Neuronal stem cell (in vitro differentiated cells): ENCODE measurements at regions not wholly inside any gene's neighbourhood (a gene's known extent, or its start where the extent isn't known, plus 50 kb on each side); places are given as distances from the start of the nearest gene placed in this dataset.

Experiments
- DNase-seq: peaks from one replicate; pipeline ENCODE4 v3.0.0-alpha.2; 2013; ENCODE audit warnings: low spot score
- H2AFZ ChIP-seq: one replicate; pipeline ENCODE4 v1.6.1; 2013; ENCODE audit warnings: mild to moderate bottlenecking, low read length, inconsistent platforms
- H2AK5ac ChIP-seq: 2 replicates; pipeline ENCODE4 v1.6.1; 2013; ENCODE audit warnings: low read depth, mild to moderate bottlenecking, inconsistent platforms, low read length, moderate library complexity, mixed read lengths
- H2BK120ac ChIP-seq: 2 replicates; pipeline ENCODE4 v1.6.1; 2013; ENCODE audit warnings: low read depth, mild to moderate bottlenecking, inconsistent platforms, low read length, moderate library complexity, mixed read lengths
- H2BK12ac ChIP-seq: one replicate; pipeline ENCODE4 v1.6.1; 2013; ENCODE audit warnings: low read length, inconsistent platforms
- H2BK15ac ChIP-seq: 2 replicates; pipeline ENCODE4 v1.6.1; 2013; ENCODE audit warnings: mild to moderate bottlenecking, low read length, inconsistent platforms, mixed read lengths
- H2BK5ac ChIP-seq: one replicate; pipeline ENCODE4 v1.6.1; 2013; ENCODE audit warnings: inconsistent platforms, mild to moderate bottlenecking, low read length, moderate library complexity
- H3K14ac ChIP-seq: one replicate; pipeline ENCODE4 v1.6.1; 2013; ENCODE audit warnings: low read length, inconsistent platforms
- H3K18ac ChIP-seq: 2 replicates; pipeline ENCODE4 v1.6.1; 2013; ENCODE audit warnings: low read length, inconsistent platforms
- H3K23ac ChIP-seq: 2 replicates; pipeline ENCODE4 v1.6.1; 2013; ENCODE audit warnings: low read depth, mild to moderate bottlenecking, mixed read lengths, low read length, inconsistent platforms; ENCODE audit not compliant: poor library complexity
- H3K27ac ChIP-seq: replicated peaks from 3 replicates; pipeline ENCODE4 v1.5.1; 2013; ENCODE audit warnings: low read length, inconsistent platforms
- H3K27me3 ChIP-seq, 3 experiments: 2 replicates each; pipeline ENCODE4 v1.6.1; 2013; ENCODE audit warnings: low read length in 3 of 3, mild to moderate bottlenecking in 2 of 3, inconsistent platforms in 1 of 3, low read depth in 1 of 3, mixed read lengths in 1 of 3, moderate library complexity in 1 of 3; ENCODE audit not compliant: control insufficient read depth in 3 of 3, insufficient read depth in 3 of 3
- H3K36me3 ChIP-seq, 2 donors: replicated peaks in 1 of 2; 2 replicates each; pipeline ENCODE4 v1.6.1; 2013; ENCODE audit warnings: low read length in 2 of 2; ENCODE audit not compliant: control insufficient read depth in 2 of 2, insufficient read depth in 2 of 2
- H3K4ac ChIP-seq: 2 replicates; pipeline ENCODE4 v1.6.1; 2013; ENCODE audit warnings: inconsistent platforms, mild to moderate bottlenecking, low read length, moderate library complexity
- H3K4me1 ChIP-seq, 2 donors: 1 replicate in 1 of 2; 2 replicates in 1 of 2; pipeline ENCODE4 v1.6.1; 2013; ENCODE audit warnings: low read length in 2 of 2, low read depth in 1 of 2; ENCODE audit not compliant: control insufficient read depth in 2 of 2, insufficient read depth in 1 of 2
- H3K4me2 ChIP-seq: one replicate; pipeline ENCODE4 v1.6.1; 2013; ENCODE audit warnings: mild to moderate bottlenecking, low read length, inconsistent platforms; ENCODE audit not compliant: insufficient read depth, poor library complexity, severe bottlenecking
- H3K4me3 ChIP-seq, 2 donors: 2 replicates each; pipeline ENCODE4 v1.5.1; 2013; ENCODE audit warnings: low read length in 2 of 2, mild to moderate bottlenecking in 2 of 2, inconsistent platforms in 1 of 2, moderate library complexity in 1 of 2
- H3K79me1 ChIP-seq: one replicate; pipeline ENCODE4 v1.6.1; 2013; ENCODE audit warnings: low read depth, mild to moderate bottlenecking, inconsistent platforms, low read length, moderate library complexity
- H3K9ac ChIP-seq: one replicate; pipeline ENCODE4 v1.6.1; 2013; ENCODE audit warnings: mild to moderate bottlenecking, low read depth, low read length, inconsistent platforms; ENCODE audit not compliant: poor library complexity
- H3K9me3 ChIP-seq, 2 donors: replicated peaks in 1 of 2; 2 replicates each; pipeline versions ENCODE3 to v1.6.1; 2013; ENCODE audit warnings: low read length in 2 of 2, mild to moderate bottlenecking in 2 of 2, inconsistent platforms in 1 of 2, low read depth in 1 of 2, mixed read lengths in 1 of 2, moderate library complexity in 1 of 2; ENCODE audit not compliant: control insufficient read depth in 2 of 2, insufficient read depth in 1 of 2
- H4K8ac ChIP-seq: one replicate; pipeline ENCODE4 v1.6.1; 2013; ENCODE audit warnings: low read depth, mild to moderate bottlenecking, inconsistent platforms, low read length, moderate library complexity
- H4K91ac ChIP-seq: one replicate; pipeline ENCODE4 v1.6.1; 2013; ENCODE audit warnings: low read length, low read depth, mild to moderate bottlenecking, inconsistent platforms; ENCODE audit not compliant: poor library complexity
- WGBS, 2 donors: extraction: QIAGEN DNeasy Blood & Tissue Kit; methylation state at CpG; one replicate each; pipeline ENCODE4 v1.1.7; 2013; ENCODE audit warnings: missing lambda C conversion rate in 2 of 2, mixed read lengths in 1 of 2; ENCODE audit not compliant: insufficient read length in 2 of 2, insufficient replicate concordance in 1 of 2; ENCODE audit errors: extremely low coverage in 2 of 2; 5-methylcytosine and 5-hydroxymethylcytosine counted together

GRCh38 chr4:101667348-101667747, 123.2 kb upstream of the BANK1 start:
- Histone ChIP-seq H3K79me1 (no peaks in the 10 kb centered on the region), H2AK5ac (no peak overlapping the region)

GRCh38 chr4:101660607-101661006, 129.9 kb upstream of the BANK1 start:
- H3K4me2 ChIP-seq: no peak overlapping the region
- WGBS, 2 donors: no CpG with 5 or more reads among the region's 1 CpG
- no peak for DNase-seq
- no peak overlapping the region for H3K9ac ChIP-seq
- no peak overlapping the region for H3K18ac ChIP-seq
- no peak overlapping the region for H3K14ac ChIP-seq
- H2BK15ac ChIP-seq: no peak overlapping the region
- no peak overlapping the region for H4K91ac ChIP-seq
- no peaks in the 10 kb centered on the region for H3K27me3 ChIP-seq
- no peaks in the 10 kb centered on the region for H3K79me1 ChIP-seq
- H3K9me3 ChIP-seq: no peaks in the 10 kb centered on the region
- H3K4me3 ChIP-seq: no peak overlapping the region
- no peaks in the 10 kb centered on the region for H3K36me3 ChIP-seq
- H2AFZ ChIP-seq: no peak overlapping the region
- no peak overlapping the region for H2AK5ac ChIP-seq
- no peak overlapping the region for H3K23ac ChIP-seq
- H2BK12ac ChIP-seq: no peak overlapping the region
- H2BK5ac ChIP-seq: no peak overlapping the region
- H3K4me1 ChIP-seq: peaks cover 0 to 4% of the 10 kb centered on the region in 2 donors
- H3K4ac ChIP-seq: no peak overlapping the region
- no peak overlapping the region for H4K8ac ChIP-seq
- no peak overlapping the region for H3K27ac ChIP-seq
- no peak overlapping the region for H2BK120ac ChIP-seq

More at GRCh38 chr4:101667348-101667747, 123.2 kb upstream of the BANK1 start:
- no peak overlapping the region for H2BK12ac ChIP-seq
- no peaks in the 10 kb centered on the region for H3K4me1 ChIP-seq
- H3K9me3 ChIP-seq: no peaks in the 10 kb centered on the region
- no peaks in the 10 kb centered on the region for H3K27me3 ChIP-seq
- no peak overlapping the region for H3K18ac ChIP-seq
- no peak for DNase-seq
- H3K9ac ChIP-seq: no peak overlapping the region
- no peak overlapping the region for H2AFZ ChIP-seq
- H2BK15ac ChIP-seq: no peak overlapping the region
- H3K4me3 ChIP-seq: no peak overlapping the region
- no peak overlapping the region for H3K14ac ChIP-seq
- H3K23ac ChIP-seq: no peak overlapping the region
- no peak overlapping the region for H2BK5ac ChIP-seq
- H3K27ac ChIP-seq: no peak overlapping the region
- H3K36me3 ChIP-seq: no peaks in the 10 kb centered on the region
- H4K91ac ChIP-seq: no peak overlapping the region
- H3K4me2 ChIP-seq: no peak overlapping the region
- no CpG with 5 or more reads among the region's 4 CpGs for WGBS, 2 donors
- no peak overlapping the region for H3K4ac ChIP-seq
- no peak overlapping the region for H4K8ac ChIP-seq
- no peak overlapping the region for H2BK120ac ChIP-seq

- Histone ChIP-seq H3K4me3 (no peak overlapping the region), H3K14ac (no peak overlapping the region), H3K4me2 (no peak overlapping the region), H3K23ac (no peak overlapping the region), H3K9me3 (no peaks in the 10 kb centered on the region), H3K9ac (no peak overlapping the region), H2BK120ac (no peak overlapping the region), H3K79me1 (no peaks in the 10 kb centered on the region), H2AK5ac (no peak overlapping the region), H3K27me3 (no peaks in the 10 kb centered on the region), H3K27ac (no peak overlapping the region), H3K18ac (no peak overlapping the region), H2AFZ (no peak overlapping the region), H4K91ac (no peak overlapping the region), H3K4me1 (peaks cover 2 to 7% of the 10 kb centered on the region in 2 donors), H2BK15ac (no peak overlapping the region), H3K36me3 (no peaks in the 10 kb centered on the region), H3K4ac (no peak overlapping the region), H4K8ac (no peak overlapping the region), H2BK5ac (no peak overlapping the region), H2BK12ac (no peak overlapping the region)
- DNase-seq: no peak
- WGBS, 2 donors: no CpG with 5 or more reads among the region's 1 CpG
Observed at GRCh38 chr4:101655857-101656256, 134.7 kb upstream of the BANK1 start.

GRCh38 chr4:101655005-101655404, 135.5 kb upstream of the BANK1 start:
- Histone ChIP-seq H3K4me2 (no peak overlapping the region), H4K91ac (no peak overlapping the region), H3K9ac (no peak overlapping the region), H3K14ac (no peak overlapping the region), H3K23ac (no peak overlapping the region), H2BK12ac (no peak overlapping the region), H2AK5ac (no peak overlapping the region), H3K9me3 (no peaks in the 10 kb centered on the region), H2BK120ac (no peak overlapping the region), H3K18ac (no peak overlapping the region), H3K36me3 (no peaks in the 10 kb centered on the region), H2BK5ac (no peak overlapping the region), H3K27ac (no peak overlapping the region), H3K4me1 (peaks cover 2 to 7% of the 10 kb centered on the region in 2 donors), H2AFZ (no peak overlapping the region), H3K79me1 (no peaks in the 10 kb centered on the region), H2BK15ac (no peak overlapping the region), H3K27me3 (no peaks in the 10 kb centered on the region), H4K8ac (no peak overlapping the region), H3K4me3 (no peak overlapping the region), H3K4ac (no peak overlapping the region)
- no peak for DNase-seq
- WGBS, 2 donors: no CpG with 5 or more reads among the region's 2 CpGs
